IPS-18c (cell line): ENCODE measurements at regions not wholly inside any gene's neighbourhood (a gene's known extent, or its start where the extent isn't known, plus 50 kb on each side); places are given as distances from the start of the nearest gene placed in this dataset.

Source experiments
- H3K4me3 ChIP-seq: 2 replicates; pipeline ENCODE4 v1.7.0; 2013; ENCODE audit warnings: low read depth, mild to moderate bottlenecking, low read length, moderate library complexity; ENCODE audit not compliant: insufficient read depth
- H3K9me3 ChIP-seq: one replicate; pipeline ENCODE4 v1.6.1; 2013; ENCODE audit warnings: mild to moderate bottlenecking, low read length, moderate library complexity; ENCODE audit not compliant: control insufficient read depth, insufficient read depth

DNA sequence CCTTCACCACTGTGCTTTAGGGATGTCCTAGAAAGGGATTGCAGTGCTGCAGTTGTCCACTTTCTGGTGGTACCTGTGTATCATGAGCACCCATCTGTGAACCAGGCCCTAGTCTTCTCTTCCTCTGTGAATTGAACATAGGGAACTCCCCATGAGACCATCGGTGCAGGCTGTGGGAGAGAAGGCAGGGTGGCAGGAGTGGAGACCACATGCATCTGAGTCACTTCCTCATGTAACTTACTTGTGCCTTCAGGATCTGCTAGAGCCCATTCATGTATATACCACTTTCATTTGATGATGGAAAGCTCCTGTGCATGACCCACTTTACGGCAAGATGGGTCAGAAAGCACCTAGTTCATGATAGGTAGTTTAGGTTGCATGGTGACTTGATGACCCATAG, 478.1 kb upstream of the CDH9 start:
- Histone ChIP-seq H3K9me3 (peaks cover 2% of the 10 kb centered on the region), H3K4me3 (no peak overlapping the region)

DNA sequence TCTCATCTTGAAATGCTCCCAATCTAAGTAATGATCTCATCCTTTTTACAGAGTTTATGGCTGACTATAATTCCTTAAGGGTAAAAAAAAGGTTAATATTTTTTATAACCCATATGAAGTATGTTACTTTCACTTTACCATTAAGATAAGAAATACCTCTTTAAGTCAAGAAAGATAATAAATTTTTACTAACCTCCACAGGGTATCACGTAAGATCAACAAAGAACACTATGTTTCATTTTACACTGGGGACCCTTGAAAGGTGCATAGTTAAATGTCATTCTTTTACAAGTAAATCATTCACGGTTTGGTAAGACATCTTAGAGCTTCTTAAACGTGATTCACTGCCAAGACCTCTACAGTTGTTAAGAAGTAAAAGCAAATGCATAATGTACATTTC, 472.7 kb upstream of the CDH9 start:
- Histone ChIP-seq H3K4me3 (no peak overlapping the region), H3K9me3 (no peaks in the 10 kb centered on the region)

DNA sequence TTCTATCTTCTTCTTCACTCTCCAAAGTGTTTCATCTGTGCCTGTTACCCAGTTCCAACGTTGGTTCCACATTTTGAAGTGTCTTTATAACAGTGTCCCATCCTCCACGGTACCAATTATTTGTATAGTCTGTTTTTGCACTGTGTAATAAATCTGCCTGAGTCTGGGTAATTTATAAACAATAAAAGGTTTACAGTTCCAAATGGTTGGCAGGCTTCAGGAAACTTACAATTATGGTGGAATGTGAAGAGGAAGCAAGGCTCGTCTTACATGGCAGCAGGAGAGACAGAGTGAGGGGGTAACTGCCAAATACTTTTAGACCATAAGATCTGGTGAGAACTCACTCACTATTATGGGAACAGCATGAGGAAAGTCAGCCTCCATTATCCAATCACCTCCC, 465.4 kb upstream of the CDH9 start:
- Histone ChIP-seq H3K9me3 (no peaks in the 10 kb centered on the region), H3K4me3 (no peak overlapping the region)

DNA sequence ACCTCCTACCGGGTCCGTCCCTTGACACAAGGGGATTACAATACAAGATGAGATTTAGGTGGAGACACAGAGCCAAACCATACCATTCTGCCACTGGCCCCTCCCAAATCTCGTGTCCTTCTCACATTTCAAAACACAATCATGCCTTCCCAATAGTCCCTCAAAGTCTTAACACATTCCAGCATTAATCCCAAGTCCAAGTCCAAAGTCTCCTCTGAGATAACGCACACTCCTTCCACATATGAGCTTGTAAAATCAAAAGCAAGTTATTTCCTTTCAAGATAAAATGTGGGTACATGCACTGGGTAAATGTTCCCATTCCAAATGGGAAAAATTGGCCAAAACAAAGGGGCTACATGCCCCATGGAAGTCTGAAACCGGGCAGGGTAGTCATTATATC, 463.9 kb upstream of the CDH9 start:
- Histone ChIP-seq H3K4me3 (no peak overlapping the region), H3K9me3 (no peaks in the 10 kb centered on the region)

DNA sequence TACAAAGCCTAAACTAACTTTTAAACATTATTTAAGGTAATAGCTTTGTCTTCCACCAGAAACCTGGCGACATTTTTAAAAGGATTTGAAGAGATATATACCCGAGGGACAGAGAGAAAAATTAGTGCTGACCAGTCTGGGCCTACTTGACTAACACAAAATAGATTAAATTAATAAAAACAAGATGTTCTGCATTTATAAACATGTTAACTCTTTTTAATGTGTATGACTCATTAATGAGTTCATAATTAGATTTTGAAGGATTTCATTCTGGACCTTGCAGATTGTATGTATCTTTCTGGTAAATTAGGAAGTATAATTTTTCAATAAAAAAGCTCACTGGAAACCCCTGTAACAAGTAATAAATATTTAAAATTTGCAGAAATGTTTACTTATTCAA, 459.1 kb upstream of the CDH9 start:
- Histone ChIP-seq H3K4me3 (no peak overlapping the region), H3K9me3 (no peaks in the 10 kb centered on the region)

DNA sequence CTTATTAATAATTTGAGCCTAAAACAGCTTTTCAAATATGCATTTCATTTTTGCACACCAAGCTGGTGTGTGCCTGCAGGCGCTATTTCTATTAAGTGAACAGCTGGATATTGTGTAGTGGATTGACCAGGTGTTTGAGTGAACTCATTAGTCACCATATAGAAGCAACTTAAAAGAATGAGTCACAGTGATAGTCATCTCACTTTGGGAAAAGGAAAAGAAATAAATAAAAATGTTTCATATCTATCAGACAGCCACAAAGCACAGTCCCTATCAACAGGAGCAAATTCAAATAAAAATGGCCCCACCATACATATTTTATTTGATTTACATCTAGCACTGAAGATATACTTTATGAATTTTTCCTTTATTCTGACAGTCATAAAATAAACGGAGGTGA, 456.5 kb upstream of the CDH9 start:
- no peak overlapping the region for H3K4me3 ChIP-seq

DNA sequence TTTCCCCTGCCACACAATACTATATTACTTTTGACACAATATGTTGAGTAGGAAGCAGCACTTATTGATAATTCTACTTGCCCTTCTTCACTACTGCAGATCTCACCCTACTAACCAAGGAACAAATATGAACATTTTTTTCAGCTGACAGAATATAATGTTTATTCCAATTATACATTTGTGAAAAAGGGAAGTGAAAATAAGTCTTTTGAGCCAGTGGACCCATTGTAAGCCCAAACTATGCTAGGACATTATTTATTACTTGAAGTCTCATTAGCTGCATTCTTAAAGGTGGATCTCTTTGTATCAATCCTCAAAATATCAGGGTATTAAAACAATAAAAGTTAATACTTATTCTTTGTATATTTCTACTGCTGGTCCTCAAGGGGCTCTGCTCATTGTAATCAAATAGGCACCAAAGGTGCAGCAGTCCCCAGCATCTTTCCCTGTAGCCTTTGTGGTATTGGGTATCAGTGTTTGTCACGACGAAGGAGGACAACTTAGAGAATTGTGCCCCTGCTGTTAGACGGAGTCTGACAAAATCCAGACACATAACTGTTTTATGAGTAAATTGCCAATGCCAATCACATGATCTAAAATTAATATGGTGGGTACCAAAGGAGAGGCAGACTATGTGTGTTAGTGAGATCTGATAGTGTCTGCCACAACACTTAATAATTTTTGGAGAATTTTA, 453.5 kb upstream of the CDH9 start:
- Histone ChIP-seq H3K4me3 (no peak overlapping the region), H3K9me3 (no peaks in the 10 kb centered on the region)

More for the DNA sequence above, 456.5 kb upstream of the CDH9 start:
- H3K9me3 ChIP-seq, result no peaks in the 10 kb centered on the region

DNA sequence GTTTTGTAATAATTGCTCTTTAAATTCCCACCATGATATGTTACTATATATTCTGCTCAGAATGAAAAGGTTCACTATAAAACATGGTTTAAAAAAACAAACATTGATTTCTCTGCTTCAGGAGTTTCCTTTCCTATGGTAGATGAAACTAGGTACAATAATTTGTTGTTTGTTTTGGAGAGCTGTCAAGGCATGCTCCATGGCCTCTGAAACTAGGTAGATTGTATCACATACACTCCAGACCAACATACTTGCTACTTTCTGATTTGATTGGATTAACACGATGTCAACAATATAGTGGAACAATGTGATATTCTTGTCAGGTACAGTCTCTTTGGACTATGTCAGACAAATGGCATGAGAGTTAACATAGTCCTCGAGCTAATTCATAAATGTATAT, 452.7 kb upstream of the CDH9 start:
- Histone ChIP-seq H3K4me3 (no peak overlapping the region), H3K9me3 (no peaks in the 10 kb centered on the region)

DNA sequence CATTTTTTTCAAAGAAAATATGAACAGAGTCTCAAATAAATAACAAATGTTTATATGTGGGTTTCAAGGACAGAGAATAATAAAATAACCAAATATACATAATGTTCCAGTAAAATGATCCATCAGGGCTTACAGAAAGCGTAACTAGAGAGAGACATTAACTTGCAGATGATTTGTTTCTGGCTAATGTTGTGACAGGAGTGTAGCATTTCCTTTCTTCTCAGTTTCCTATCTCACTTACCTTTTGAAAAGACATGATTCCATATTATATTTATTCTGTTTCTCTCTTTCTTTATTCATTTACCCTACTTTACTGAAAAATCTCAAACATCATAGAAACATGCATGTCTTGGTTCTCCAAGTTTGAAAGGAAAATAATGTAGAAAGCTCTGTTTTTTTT, 451.3 kb upstream of the CDH9 start:
- H3K9me3 ChIP-seq, result no peaks in the 10 kb centered on the region
- H3K4me3 ChIP-seq, result no peak overlapping the region

DNA sequence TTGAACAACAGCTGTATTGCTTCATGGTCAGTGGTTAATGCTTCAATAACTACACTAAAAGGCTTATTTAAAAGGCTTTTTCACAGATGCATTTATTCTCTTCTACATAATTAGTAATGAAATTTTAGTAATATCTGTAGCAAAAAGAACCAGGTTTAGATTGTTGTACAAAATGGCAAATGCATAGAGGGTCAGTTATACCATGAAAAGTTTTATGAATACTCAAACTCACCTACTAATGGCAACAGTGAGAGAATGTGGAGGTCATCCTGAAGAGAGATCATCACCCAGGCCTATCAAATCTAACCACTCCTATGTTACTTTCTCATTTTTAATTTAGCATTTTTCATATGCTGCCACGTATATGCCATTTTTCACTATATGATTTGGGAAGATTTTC, 444.3 kb upstream of the CDH9 start:
- H3K4me3 ChIP-seq, result no peak overlapping the region

DNA sequence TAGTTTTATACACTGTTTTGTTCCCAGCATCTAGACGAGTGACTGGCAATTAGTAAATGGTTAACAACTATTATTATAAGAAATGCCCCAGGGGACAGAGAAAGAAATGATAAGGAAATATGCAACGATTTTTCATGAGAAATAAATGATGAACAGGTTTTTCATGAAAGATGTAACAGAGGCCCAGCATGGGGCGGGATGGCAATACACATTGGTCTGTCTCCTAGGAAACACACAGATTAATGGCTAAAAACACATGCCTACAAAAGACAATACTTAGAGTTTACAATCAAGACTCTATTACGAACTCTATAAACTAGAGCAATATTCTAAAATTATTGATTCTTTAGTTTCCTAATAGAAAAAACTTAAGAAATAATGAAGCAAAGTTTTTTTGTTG, 441.5 kb upstream of the CDH9 start:
- Histone ChIP-seq H3K4me3 (no peak overlapping the region), H3K9me3 (peaks cover 6% of the 10 kb centered on the region)

More for the DNA sequence above, 444.3 kb upstream of the CDH9 start:
- no peaks in the 10 kb centered on the region for H3K9me3 ChIP-seq

DNA sequence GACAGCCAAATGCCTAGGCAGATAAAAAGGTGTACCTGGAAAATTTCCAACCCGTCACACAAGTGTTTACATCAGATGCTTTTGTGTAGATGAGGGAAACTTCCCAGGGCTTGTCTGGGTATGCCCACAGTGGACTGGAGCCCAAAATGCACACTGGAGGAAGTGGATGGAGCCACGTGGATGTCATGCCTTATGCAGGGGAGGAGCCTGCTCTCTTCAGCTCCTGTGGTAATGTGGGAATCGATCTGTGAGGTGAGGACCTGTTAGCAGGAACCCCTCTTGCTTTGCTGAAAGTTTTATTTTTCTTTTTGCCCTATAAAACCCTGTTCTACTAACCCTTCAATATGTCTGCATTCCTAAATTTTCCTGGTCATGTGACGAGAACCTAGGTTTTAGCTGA, 439.2 kb upstream of the CDH9 start:
- Histone ChIP-seq H3K4me3 (no peak overlapping the region), H3K9me3 (peaks cover 6% of the 10 kb centered on the region)

DNA sequence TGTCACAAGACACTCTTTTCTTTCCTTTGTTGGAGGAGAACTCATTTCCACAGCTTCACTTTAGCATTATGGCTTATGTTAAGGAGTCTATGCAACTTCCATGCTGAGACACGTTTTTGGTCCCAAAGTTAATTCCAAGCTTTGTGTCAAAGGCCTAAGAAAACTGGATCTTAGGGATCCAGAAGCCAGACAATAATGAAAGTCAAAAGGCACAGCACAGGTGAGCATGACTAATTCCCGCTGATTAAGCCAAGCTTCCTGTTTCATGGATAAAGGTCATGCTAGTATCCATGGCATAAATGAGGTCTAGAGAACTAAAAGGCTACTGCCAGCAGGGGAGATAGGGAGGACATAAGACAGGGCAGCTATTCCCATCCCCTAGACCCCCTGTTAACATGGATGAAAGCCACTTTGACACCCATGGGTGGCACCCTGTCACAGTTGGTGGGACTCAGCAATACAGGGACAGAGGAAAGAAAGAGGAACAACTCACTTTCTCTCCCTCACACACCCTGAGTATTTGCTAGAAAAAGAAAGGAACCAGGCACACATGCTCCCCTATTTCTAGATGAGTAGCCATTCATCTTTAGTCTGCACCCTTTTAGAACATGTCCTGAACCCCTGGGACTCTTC, 438.1 kb upstream of the CDH9 start:
- peaks cover 6% of the 10 kb centered on the region for H3K9me3 ChIP-seq
- no peak overlapping the region for H3K4me3 ChIP-seq

DNA sequence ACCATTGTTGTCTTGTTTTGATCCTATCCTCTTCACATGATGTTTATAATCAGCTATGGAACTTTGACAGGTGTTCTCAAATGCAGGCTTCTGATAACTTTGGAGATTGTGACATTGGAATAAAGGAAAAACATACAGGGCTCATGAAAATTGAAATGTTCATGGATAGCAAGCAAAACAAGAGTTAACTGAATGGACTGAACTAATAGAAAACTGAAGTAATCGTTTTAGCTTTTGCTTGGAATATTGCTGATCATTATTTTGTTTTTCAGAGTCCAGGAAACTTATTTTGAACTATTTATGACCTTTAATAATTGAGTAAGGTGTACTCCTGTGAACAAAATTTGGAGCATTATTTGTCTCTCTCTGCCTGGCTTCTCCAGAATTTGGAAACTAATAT, 436.7 kb upstream of the CDH9 start:
- peak overlapping the region; percentile 28 for H3K4me3 ChIP-seq
- peaks cover 6% of the 10 kb centered on the region for H3K9me3 ChIP-seq

DNA sequence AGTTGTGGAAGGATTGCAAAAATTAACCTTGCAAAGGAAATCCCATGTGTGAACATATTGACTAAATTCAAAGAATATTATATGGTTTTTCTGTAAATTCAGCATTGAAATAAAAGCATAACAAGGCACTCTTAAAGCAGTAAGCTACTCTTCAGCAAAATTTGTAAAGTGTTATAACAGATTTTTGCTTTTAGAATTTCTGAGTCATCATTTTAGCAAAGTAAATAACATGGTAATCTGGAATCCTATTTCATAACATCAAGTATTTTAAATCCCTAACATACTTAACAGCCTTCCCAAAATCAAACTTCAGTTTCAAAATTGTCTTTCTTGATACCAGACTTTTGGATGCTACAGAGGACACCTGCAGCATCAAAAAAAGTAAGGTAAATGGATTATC, 436.0 kb upstream of the CDH9 start:
- peak overlapping the region; percentile 90; the same call in 1 of the 2 replicates for H3K4me3 ChIP-seq
- peaks cover 6% of the 10 kb centered on the region for H3K9me3 ChIP-seq

DNA sequence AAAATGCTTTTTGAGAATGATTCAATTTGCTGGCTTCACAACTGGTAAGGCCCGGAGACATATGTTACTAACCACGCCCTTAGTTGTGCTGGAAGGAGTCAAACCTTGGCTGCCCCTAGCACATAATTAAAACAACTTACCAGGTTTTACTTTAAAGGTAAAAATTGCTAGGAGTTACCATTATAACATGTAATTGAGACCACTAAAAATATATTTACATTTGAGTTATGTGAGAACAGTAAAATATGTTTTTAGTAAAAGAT, 435.6 kb upstream of the CDH9 start:
- Histone ChIP-seq H3K4me3 (peak overlapping the region; percentile 90; the same call in 1 of the 2 replicates), H3K9me3 (peaks cover 6% of the 10 kb centered on the region)

DNA sequence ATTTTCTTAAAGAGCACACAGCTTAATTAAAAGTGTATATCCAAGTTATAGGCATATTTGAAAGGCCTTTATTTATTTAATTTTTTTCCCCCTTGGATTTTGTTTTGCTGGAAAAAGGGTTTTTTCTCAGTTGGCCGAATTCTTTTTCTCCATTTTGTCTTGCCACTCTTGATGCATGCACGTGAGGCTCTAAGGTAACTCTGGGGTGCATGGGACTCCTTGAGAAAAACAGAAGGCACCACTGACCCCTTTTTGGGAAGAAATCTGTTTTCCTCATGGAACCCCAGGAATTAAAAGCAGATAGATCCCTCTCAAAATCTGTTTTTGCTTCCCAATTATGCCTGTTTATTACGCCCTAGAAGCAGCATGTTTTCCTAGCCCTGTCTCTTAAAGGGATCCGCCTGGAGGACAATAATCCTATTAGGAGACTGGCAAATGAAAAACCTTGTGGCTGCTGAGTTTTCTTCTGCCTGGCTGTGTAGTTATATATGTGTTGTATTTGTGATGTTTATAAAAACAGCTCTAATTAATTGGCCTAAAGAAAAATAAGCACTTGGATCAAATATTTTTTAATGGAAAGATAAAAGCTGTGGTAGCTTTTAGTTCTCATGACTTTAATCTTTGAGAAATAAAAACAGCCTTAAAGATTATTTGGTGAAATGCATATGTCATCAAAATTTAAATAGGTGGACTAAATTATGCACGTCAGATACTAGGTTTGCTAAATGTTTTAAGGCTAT, 435.1 kb upstream of the CDH9 start:
- Histone ChIP-seq H3K4me3 (peak overlapping the region; percentile 90), H3K9me3 (peaks cover 6% of the 10 kb centered on the region)

DNA sequence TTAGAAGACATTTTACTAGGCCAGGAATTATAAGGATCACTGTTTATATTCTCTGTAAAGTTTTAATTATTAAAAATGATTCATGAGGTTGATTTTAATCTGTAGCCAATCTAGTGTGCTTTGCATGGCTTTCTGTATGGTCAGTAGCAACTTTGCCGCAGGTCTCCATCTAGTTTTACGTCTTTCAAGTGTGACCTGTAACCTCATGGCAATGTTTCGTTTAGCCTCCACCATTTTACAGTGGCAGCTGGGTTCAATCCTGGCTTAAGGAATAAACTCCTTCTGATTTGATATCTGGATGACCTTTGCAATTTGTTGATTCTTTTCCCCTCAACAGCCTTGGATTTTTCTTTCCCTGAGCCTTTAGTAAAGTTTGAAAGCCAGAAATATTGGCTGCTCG, 434.5 kb upstream of the CDH9 start:
- H3K9me3 ChIP-seq, result peaks cover 6% of the 10 kb centered on the region
- H3K4me3 ChIP-seq, result peak overlapping the region; percentile 90
